ENCODE measurements at regions not wholly inside any gene's neighbourhood (a gene's known extent, or its start where the extent isn't known, plus 50 kb on each side); places are given as distances from the start of the nearest gene placed in this dataset.
"Not testable (repeated sequence)": the region's sequence is repeated elsewhere in the genome, so short reads cannot be mapped to it uniquely, and the experiment has no call there.

GRCh38 chr14:55977392-55978150 is 140.6 kb upstream of the PELI2 start:
- DNase-seq (ENCODE audit: low read depth) = no peak

- no peak for DNase-seq (ENCODE audit: low read depth)
These were observed 139.1 kb upstream of the PELI2 start for GRCh38 chr14:55979096-55979495.

GRCh38 chr14:55979781-55980180 is 138.4 kb upstream of the PELI2 start:
- no peak for DNase-seq (ENCODE audit: low read depth)

- DNase-seq (ENCODE audit: low read depth) = no peak
These were observed 137.2 kb upstream of the PELI2 start for GRCh38 chr14:55980970-55981369.

GRCh38 chr14:55986069-55986468 is 132.1 kb upstream of the PELI2 start:
- no peak for DNase-seq (ENCODE audit: low read depth)

- DNase-seq (ENCODE audit: low read depth) = no peak
These were observed 117.4 kb upstream of the PELI2 start for GRCh38 chr14:56000846-56001245.

- DNase-seq (ENCODE audit: low read depth) = no peak
These were observed 115.9 kb upstream of the PELI2 start for GRCh38 chr14:56002342-56002741.

- no peak for DNase-seq (ENCODE audit: low read depth)
These were observed 115.2 kb upstream of the PELI2 start for GRCh38 chr14:56002876-56003625.

GRCh38 chr14:56004323-56004722 is 113.9 kb upstream of the PELI2 start:
- no peak for DNase-seq (ENCODE audit: low read depth)

- DNase-seq (ENCODE audit: low read depth) = peak; percentile 3
These were observed 113.4 kb upstream of the PELI2 start for GRCh38 chr14:56004786-56005185.

- no peak for DNase-seq (ENCODE audit: low read depth)
These were observed 112.8 kb upstream of the PELI2 start for GRCh38 chr14:56005191-56006053.

GRCh38 chr14:56007491-56007890 is 110.7 kb upstream of the PELI2 start:
- not testable (repeated sequence) for DNase-seq (ENCODE audit: low read depth)

GRCh38 chr14:56008150-56008549 is 110.1 kb upstream of the PELI2 start:
- DNase-seq (ENCODE audit: low read depth) = no peak

GRCh38 chr14:56008661-56009060 is 109.5 kb upstream of the PELI2 start:
- not testable (repeated sequence) for DNase-seq (ENCODE audit: low read depth)

GRCh38 chr14:56023661-56024081 is 94.5 kb upstream of the PELI2 start:
- DNase-seq (ENCODE audit: low read depth) = no peak

- no peak for DNase-seq (ENCODE audit: low read depth)
These were observed 93.0 kb upstream of the PELI2 start for GRCh38 chr14:56025191-56025590.

GRCh38 chr14:56026506-56026905 is 91.7 kb upstream of the PELI2 start:
- DNase-seq (ENCODE audit: low read depth) = no peak

- no peak for DNase-seq (ENCODE audit: low read depth)
These were observed 90.8 kb upstream of the PELI2 start for GRCh38 chr14:56027421-56027820.

- DNase-seq (ENCODE audit: low read depth) = no peak
These were observed 90.1 kb upstream of the PELI2 start for GRCh38 chr14:56027916-56028712.

- DNase-seq (ENCODE audit: low read depth) = no peak
These were observed 81.9 kb upstream of the PELI2 start for GRCh38 chr14:56036353-56036752.

GRCh38 chr14:56040121-56040520 is 78.1 kb upstream of the PELI2 start:
- no peak for DNase-seq (ENCODE audit: low read depth)

- no peak for DNase-seq (ENCODE audit: low read depth)
These were observed 74.0 kb upstream of the PELI2 start for GRCh38 chr14:56044196-56044595.

Measured in stimulated activated CD8-positive, alpha-beta memory T cell treated with anti-CD3 and anti-CD28 coated beads, Interleukin-15, amount 100 ng/mL, for 1 hour (primary cell).